Peyer's patch (tissue), 4 donors: ENCODE measurements at regions not wholly inside any gene's neighbourhood (a gene's known extent, or its start where the extent isn't known, plus 50 kb on each side); places are given as distances from the start of the nearest gene placed in this dataset.

Experiments
- DNase-seq, 3 donors: peaks; one replicate each; pipeline ENCODE4 v3.0.0-alpha.2; 2017 to 2019
- H3K27ac ChIP-seq, 4 donors: fragments of 200-600 bp; sonication (generic); one replicate each; pipeline ENCODE4 v1.5.1; 2016 to 2019
- H3K27me3 ChIP-seq, 2 donors: fragments of 200-600 bp; sonication (generic); one replicate each; pipeline ENCODE4 v1.5.1; 2019
- H3K36me3 ChIP-seq, 3 donors: fragments of 200-600 bp; sonication (generic); one replicate each; pipeline ENCODE4 v1.5.1; 2016 to 2019
- H3K4me1 ChIP-seq, 4 donors: fragments of 200-600 bp; sonication (generic); one replicate each; pipeline ENCODE4 v1.5.1; 2016 to 2019
- H3K4me3 ChIP-seq, 4 donors: fragments of 200-600 bp; sonication (generic); 1 replicate in 3 of 4; 2 replicates in 1 of 4; pipeline ENCODE4 v1.5.1; 2016 to 2019; ENCODE audit warnings: mild to moderate bottlenecking in 1 of 4
- H3K9me3 ChIP-seq, 4 donors: fragments of 200-600 bp; sonication (generic); one replicate each; pipeline ENCODE4 v1.5.1; 2016 to 2019; ENCODE audit warnings: mild to moderate bottlenecking in 1 of 4
- CTCF ChIP-seq, 6 experiments: fragments of 450-650 bp in 4 of 6; fragments of 200-600 bp in 2 of 6; sonication (generic) in 1 of 6; IDR thresholded peaks; one replicate each; pipeline ENCODE4 v1.5.1; 2017 to 2019; ENCODE audit warnings: antibody characterized with exemption in 6 of 6, mild to moderate bottlenecking in 3 of 6, moderate library complexity in 1 of 6
- POLR2A ChIP-seq, 2 donors: fragments of 450-650 bp; IDR thresholded peaks; one replicate each; pipeline ENCODE4 v1.5.1; 2017; ENCODE audit warnings: antibody characterized with exemption in 2 of 2, mild to moderate bottlenecking in 2 of 2, moderate library complexity in 2 of 2

DNA sequence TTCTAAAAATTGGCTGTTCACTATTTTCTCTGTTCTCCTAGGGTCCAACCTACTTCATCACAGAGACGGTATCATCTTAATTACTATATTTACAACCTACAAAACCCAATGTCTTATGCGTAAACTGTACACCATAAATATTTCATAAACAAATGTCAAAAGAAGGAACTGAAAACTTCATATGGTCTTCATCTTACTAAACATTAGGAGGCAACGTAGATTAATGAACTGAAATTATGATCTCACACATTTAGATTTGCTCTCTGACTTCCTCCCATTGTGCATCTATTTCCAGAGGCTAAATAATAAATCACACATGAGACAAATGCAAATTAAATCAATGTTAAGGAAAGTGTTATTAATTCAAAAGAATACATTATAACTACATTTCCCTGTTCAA is 1850.6 kb upstream of the SEL1L start:
- TF ChIP-seq POLR2A (IDR thresholded peaks at IDR 0.05) (no peak), CTCF (IDR thresholded peaks at IDR 0.05) (no peak)
- peaks cover 0 to 3% (median 0%) of the 10 kb centered on the region in 4 donors for H3K9me3 ChIP-seq
- H3K4me3 ChIP-seq: no peak overlapping the region
- no peaks in the 10 kb centered on the region for H3K27me3 ChIP-seq
- DNase-seq: no peak
- no peak overlapping the region for H3K27ac ChIP-seq
- no peaks in the 10 kb centered on the region for H3K36me3 ChIP-seq
- no peaks in the 10 kb centered on the region for H3K4me1 ChIP-seq

GRCh38 chr14:83395321-83395720 is 1861.7 kb upstream of the SEL1L start:
- H3K4me3 ChIP-seq: no peak overlapping the region
- H3K27me3 ChIP-seq: no peaks in the 10 kb centered on the region
- no peak for DNase-seq
- no peaks in the 10 kb centered on the region for H3K4me1 ChIP-seq
- H3K36me3 ChIP-seq: no peaks in the 10 kb centered on the region
- no peaks in the 10 kb centered on the region for H3K9me3 ChIP-seq
- H3K27ac ChIP-seq: no peak overlapping the region
- TF ChIP-seq CTCF (IDR thresholded peaks at IDR 0.05) (no peak), POLR2A (IDR thresholded peaks at IDR 0.05) (no peak)

DNA sequence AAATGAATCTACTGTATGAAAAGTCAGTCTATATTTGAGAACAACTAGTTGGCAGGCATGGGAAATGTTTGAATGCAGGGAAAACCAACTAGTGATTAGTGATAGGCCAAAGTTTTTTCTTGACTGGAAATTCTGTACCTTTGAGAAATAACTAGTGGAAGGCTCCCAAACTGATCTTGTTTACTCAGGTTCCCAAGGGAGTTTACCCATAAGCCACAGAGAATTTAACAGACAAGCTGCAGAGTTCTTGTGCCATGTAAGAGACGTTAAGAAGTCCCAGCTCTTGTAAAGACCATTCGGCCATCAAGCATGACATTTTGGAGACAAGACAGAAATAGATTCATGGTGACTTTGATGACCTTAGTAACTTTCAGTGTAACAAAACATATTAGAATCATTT is 1882.8 kb upstream of the SEL1L start:
- Histone ChIP-seq H3K27ac (no peak overlapping the region), H3K27me3 (no peaks in the 10 kb centered on the region), H3K4me1 (no peaks in the 10 kb centered on the region), H3K9me3 (no peaks in the 10 kb centered on the region), H3K36me3 (no peaks in the 10 kb centered on the region), H3K4me3 (no peak overlapping the region)
- TF ChIP-seq POLR2A (IDR thresholded peaks at IDR 0.05) (no peak), CTCF (IDR thresholded peaks at IDR 0.05) (no peak)
- DNase-seq: no peak

- no peaks in the 10 kb centered on the region for H3K27me3 ChIP-seq
- no peaks in the 10 kb centered on the region for H3K9me3 ChIP-seq
- H3K4me1 ChIP-seq: no peaks in the 10 kb centered on the region
- DNase-seq: no peak
- H3K4me3 ChIP-seq: no peak overlapping the region
- H3K27ac ChIP-seq: no peak overlapping the region
- TF ChIP-seq CTCF (IDR thresholded peaks at IDR 0.05) (no peak), POLR2A (IDR thresholded peaks at IDR 0.05) (no peak)
- H3K36me3 ChIP-seq: no peaks in the 10 kb centered on the region
Observed at GRCh38 chr14:83419420-83419819, 1885.8 kb upstream of the SEL1L start.

GRCh38 chr14:83421711-83422110 is 1888.1 kb upstream of the SEL1L start:
- TF ChIP-seq CTCF (IDR thresholded peaks at IDR 0.05): no peak
- no peak for TF ChIP-seq POLR2A (IDR thresholded peaks at IDR 0.05)
- no peak for DNase-seq
- H3K36me3 ChIP-seq: no peaks in the 10 kb centered on the region
- no peaks in the 10 kb centered on the region for H3K4me1 ChIP-seq
- no peak overlapping the region for H3K27ac ChIP-seq
- H3K27me3 ChIP-seq: no peaks in the 10 kb centered on the region
- H3K4me3 ChIP-seq: no peak overlapping the region
- H3K9me3 ChIP-seq: no peaks in the 10 kb centered on the region

GRCh38 chr14:83425138-83425537 is 1891.5 kb upstream of the SEL1L start:
- no peaks in the 10 kb centered on the region for H3K9me3 ChIP-seq
- no peaks in the 10 kb centered on the region for H3K4me1 ChIP-seq
- no peak overlapping the region for H3K27ac ChIP-seq
- TF ChIP-seq POLR2A (IDR thresholded peaks at IDR 0.05): no peak
- no peak for TF ChIP-seq CTCF (IDR thresholded peaks at IDR 0.05)
- H3K4me3 ChIP-seq: no peak overlapping the region
- H3K36me3 ChIP-seq: no peaks in the 10 kb centered on the region
- H3K27me3 ChIP-seq: no peaks in the 10 kb centered on the region
- DNase-seq: no peak
